GM19468 (cell line): ENCODE measurements at regions not wholly inside any gene's neighbourhood (a gene's known extent, or its start where the extent isn't known, plus 50 kb on each side); places are given as distances from the start of the nearest gene placed in this dataset.
"Not testable (repeated sequence)": the region's sequence is repeated elsewhere in the genome, so short reads cannot be mapped to it uniquely, and the experiment has no call there.

ENCODE experiments used
- ATAC-seq: cut with Tn5 transposase; IDR thresholded peaks from one replicate; pipeline ENCODE4 v1.9.1; 2021; ENCODE audit warnings: mild to moderate bottlenecking, moderate library complexity, moderate number of reproducible peaks; ENCODE audit not compliant: unreplicated experiment; ENCODE audit errors: extremely low read depth

GRCh38 chr2:120511536-120511935 is 165.6 kb downstream of the INHBB start:
- no peak for ATAC-seq

GRCh38 chr2:120511947-120512710 is 166.2 kb downstream of the INHBB start:
- ATAC-seq, result no peak

GRCh38 chr2:120513776-120514357 is 167.9 kb downstream of the INHBB start:
- ATAC-seq, result no peak

GRCh38 chr2:120514521-120514920 is 168.6 kb downstream of the INHBB start:
- no peak for ATAC-seq

GRCh38 chr2:120515066-120515758 is 169.3 kb downstream of the INHBB start:
- ATAC-seq, result not testable (repeated sequence)

- no peak for ATAC-seq
These were observed 170.1 kb downstream of the INHBB start for GRCh38 chr2:120515759-120516678.

GRCh38 chr2:120516679-120517314 is 170.9 kb downstream of the INHBB start:
- ATAC-seq, result no peak

- ATAC-seq, result no peak
These were observed 172.0 kb downstream of the INHBB start for GRCh38 chr2:120517751-120518469.

GRCh38 chr2:120518819-120519218 is 172.9 kb downstream of the INHBB start:
- ATAC-seq, result no peak

GRCh38 chr2:120519469-120519868 is 173.5 kb downstream of the INHBB start:
- ATAC-seq, result no peak

- no peak for ATAC-seq
These were observed 174.5 kb downstream of the INHBB start for GRCh38 chr2:120520454-120520853.

- ATAC-seq, result no peak
These were observed 175.3 kb downstream of the INHBB start for GRCh38 chr2:120520929-120521912.

- ATAC-seq, result no peak
These were observed 176.3 kb downstream of the INHBB start for GRCh38 chr2:120522151-120522751.

GRCh38 chr2:120523766-120524165 is 177.8 kb downstream of the INHBB start:
- no peak for ATAC-seq

- ATAC-seq, result no peak
These were observed 178.2 kb downstream of the INHBB start for GRCh38 chr2:120524174-120524573.

GRCh38 chr2:120525056-120526046 is 179.4 kb downstream of the INHBB start:
- ATAC-seq, result no peak
